ENCODE measurements at regions not wholly inside any gene's neighbourhood (a gene's known extent, or its start where the extent isn't known, plus 50 kb on each side); places are given as distances from the start of the nearest gene placed in this dataset.

DNA sequence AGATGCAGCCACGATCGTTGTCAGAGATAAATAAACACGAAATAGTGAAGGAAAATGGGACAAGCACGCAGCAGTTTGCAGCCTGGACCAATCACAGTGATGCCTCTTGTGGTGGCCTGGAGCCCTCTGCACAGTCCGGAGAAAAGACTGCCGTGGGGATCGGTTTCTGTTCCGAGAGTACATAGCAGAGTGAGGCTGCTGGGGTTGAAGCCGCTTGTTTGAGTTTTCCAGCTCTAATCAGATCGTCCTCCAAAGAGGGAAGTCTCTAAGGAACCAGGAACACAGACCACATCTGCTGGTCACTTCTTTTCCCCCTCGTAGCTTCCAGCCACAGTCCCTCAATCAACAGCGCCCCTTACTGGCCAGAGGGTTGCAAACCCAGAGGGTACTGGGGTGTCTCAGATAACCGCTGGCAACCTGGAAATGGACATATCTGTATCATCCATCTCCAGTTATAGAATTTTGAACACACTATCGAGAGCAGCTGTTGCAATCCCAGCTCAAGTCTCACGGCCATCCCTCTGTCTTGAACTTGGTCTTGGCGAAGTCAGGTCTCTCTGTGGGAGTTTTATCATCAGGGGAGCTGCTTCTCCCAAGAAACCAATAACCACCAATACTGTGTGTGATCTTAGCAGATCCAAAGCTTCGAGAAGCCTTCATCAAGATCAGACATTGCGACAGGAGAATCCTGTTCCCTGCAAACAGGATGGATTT, 57.4 kb downstream of the OLIG1 start:
- TF ChIP-seq, protein P1, sequence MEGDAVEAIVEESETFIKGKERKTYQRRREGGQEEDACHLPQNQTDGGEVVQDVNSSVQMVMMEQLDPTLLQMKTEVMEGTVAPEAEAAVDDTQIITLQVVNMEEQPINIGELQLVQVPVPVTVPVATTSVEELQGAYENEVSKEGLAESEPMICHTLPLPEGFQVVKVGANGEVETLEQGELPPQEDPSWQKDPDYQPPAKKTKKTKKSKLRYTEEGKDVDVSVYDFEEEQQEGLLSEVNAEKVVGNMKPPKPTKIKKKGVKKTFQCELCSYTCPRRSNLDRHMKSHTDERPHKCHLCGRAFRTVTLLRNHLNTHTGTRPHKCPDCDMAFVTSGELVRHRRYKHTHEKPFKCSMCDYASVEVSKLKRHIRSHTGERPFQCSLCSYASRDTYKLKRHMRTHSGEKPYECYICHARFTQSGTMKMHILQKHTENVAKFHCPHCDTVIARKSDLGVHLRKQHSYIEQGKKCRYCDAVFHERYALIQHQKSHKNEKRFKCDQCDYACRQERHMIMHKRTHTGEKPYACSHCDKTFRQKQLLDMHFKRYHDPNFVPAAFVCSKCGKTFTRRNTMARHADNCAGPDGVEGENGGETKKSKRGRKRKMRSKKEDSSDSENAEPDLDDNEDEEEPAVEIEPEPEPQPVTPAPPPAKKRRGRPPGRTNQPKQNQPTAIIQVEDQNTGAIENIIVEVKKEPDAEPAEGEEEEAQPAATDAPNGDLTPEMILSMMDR (IDR thresholded peaks at IDR 0.05; ENCODE audit: extremely low read depth, insufficient read depth, missing control alignments) = peak; percentile 86
- DNase-seq (ENCODE audit: low spot score) = peak; percentile 72
- in situ Hi-C loops (cut with MboI; ENCODE audit: low pct_unique_long_range_greater_than_20kb, low sequenced_read_pairs, unreplicated experiment) = no loop called here

DNA sequence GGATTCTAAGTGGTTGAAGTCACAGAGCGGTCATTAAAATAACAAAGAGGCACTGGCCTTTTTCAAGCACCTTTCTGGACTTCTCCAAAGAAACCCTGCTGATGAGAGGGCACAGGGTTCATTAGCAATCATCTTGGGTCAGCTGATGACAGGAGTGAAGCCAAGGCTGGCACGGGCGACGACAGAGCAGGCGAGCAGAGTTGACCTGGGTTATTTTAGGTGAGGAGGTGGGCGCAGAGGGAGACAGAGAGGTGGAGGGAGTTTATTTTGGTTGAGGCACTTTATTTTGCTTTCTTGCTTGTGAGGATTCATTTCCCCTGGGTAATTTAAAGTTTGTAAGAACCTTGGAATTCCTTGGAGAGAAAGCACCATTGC, 57.9 kb downstream of the OLIG1 start:
- in situ Hi-C loops (cut with MboI; ENCODE audit: low pct_unique_long_range_greater_than_20kb, low sequenced_read_pairs, unreplicated experiment) = no loop called here
- TF ChIP-seq, protein P1 (IDR thresholded peaks at IDR 0.05; ENCODE audit: extremely low read depth, insufficient read depth, missing control alignments) = no peak
- DNase-seq (ENCODE audit: low spot score) = no peak

DNA sequence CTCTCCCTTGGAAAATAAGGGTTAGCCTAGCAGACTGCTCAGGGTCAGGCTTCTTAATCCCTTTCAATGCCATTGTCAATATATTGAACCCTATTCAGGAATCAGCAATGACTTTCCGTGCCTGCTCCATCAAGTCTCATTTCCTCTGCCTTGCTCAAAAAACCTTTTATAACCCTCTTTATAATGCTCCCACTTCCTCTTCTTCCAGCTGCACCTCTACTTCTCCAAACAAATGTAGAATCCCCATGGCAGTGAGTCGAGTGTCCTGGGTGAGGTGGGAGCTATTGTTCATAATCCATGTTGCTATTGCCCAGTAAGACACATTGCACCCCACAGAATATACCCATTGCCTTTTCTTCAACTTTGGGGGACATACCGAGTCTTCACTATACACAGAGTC, 58.6 kb downstream of the OLIG1 start:
- in situ Hi-C loops (cut with MboI; ENCODE audit: low pct_unique_long_range_greater_than_20kb, low sequenced_read_pairs, unreplicated experiment) = no loop called here
- no peak for DNase-seq (ENCODE audit: low spot score)
- TF ChIP-seq, protein P1 (IDR thresholded peaks at IDR 0.05; ENCODE audit: extremely low read depth, insufficient read depth, missing control alignments) = no peak

DNA sequence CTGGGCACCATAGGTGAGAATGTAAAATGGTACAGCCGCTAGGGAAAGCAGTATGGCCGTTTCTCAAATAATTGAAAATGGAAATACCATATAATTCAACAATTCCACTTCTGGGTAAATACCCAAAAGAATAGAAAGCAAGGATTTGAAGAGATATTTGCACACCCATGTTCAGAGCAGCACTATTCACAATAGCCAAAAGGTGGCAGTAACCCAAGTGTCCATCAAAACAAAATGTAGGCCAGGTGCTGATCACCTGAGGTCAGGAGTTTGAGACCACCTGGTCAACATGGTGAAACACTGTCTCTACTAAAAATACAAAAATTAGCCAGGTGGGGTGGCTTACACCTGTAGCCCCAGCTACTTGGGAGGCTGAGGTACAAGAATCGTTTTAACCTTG, 62.1 kb downstream of the OLIG1 start:
- in situ Hi-C loops (cut with MboI; ENCODE audit: low pct_unique_long_range_greater_than_20kb, low sequenced_read_pairs, unreplicated experiment) = no loop called here
- DNase-seq (ENCODE audit: low spot score) = no peak
- TF ChIP-seq, protein P1 (IDR thresholded peaks at IDR 0.05; ENCODE audit: extremely low read depth, insufficient read depth, missing control alignments) = peak; percentile 39

DNA sequence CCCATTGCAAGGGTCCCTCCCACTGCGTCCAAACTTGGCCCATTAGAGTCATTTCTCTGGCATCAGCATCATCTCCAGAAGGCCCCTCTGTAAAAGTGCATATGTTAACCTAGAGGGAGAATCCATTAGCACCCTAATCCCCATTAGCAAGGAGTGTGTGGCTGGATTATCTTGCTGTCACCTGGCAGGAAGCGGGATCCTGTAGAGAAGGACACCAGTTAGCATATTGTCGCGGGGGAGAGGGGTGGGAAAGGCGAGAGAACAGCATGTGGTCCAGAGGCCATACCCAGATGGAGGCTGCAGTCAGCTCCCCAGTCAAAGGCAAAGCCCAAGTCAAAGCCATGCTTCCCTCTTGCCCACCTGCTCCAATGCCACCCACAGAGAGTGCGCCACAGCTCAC, 64.0 kb downstream of the OLIG1 start:
- DNase-seq (ENCODE audit: low spot score) = no peak
- TF ChIP-seq, protein P1 (IDR thresholded peaks at IDR 0.05; ENCODE audit: extremely low read depth, insufficient read depth, missing control alignments) = no peak
- in situ Hi-C loops (cut with MboI; ENCODE audit: low pct_unique_long_range_greater_than_20kb, low sequenced_read_pairs, unreplicated experiment) = no loop called here

DNA sequence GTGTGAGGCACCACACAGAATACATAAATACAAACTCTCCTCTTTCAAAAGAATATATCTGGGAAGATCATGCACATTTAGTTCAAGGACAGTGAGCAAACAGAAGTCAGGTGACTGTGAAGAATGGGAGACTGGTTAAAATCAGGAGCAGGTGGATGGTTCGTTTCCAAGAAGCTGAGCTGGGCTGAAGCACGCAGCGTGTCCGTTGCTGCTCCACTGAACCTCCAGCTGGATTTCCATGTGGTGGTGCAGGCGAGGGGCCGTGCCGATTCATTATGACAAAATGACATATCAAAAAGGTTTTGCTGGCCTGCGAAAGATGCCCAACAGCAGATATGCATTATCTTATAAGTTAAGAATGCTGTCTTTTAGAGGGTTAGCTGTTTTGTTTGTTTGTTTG, 66.0 kb downstream of the OLIG1 start:
- DNase-seq (ENCODE audit: low spot score) = no peak
- in situ Hi-C loops (cut with MboI; ENCODE audit: low pct_unique_long_range_greater_than_20kb, low sequenced_read_pairs, unreplicated experiment) = no loop called here
- TF ChIP-seq, protein P1 (IDR thresholded peaks at IDR 0.05; ENCODE audit: extremely low read depth, insufficient read depth, missing control alignments) = no peak
